CD4-positive, alpha-beta memory T cell (primary cell): ENCODE measurements at regions not wholly inside any gene's neighbourhood (a gene's known extent, or its start where the extent isn't known, plus 50 kb on each side); places are given as distances from the start of the nearest gene placed in this dataset.

Source experiments
- CTCF ChIA-PET: fragments of 350-600 bp; sonication (Branson Sonifier 250); formaldehyde crosslinking; loops from one replicate; lab custom pipeline; 2021; ENCODE audit warnings: inconsistent platforms; ENCODE audit not compliant: partially characterized antibody; lab: Charles Lee
- POLR2A ChIA-PET: fragments of 350-600 bp; sonication (Branson Sonifier 250); formaldehyde crosslinking; loops from one replicate; lab custom pipeline; 2021; ENCODE audit not compliant: partially characterized antibody; lab: Charles Lee
- DNase-seq, 5 donors: peaks; one replicate each; pipeline versions ENCODE4 v3.0.0 to v3.0.0-alpha.2; 2020 to 2022; ENCODE audit warnings: mixed read lengths in 1 of 5
- H3K27ac ChIP-seq: one replicate; pipeline ENCODE4 v1.7.0; 2013; ENCODE audit warnings: low read depth, low read length
- H3K27me3 ChIP-seq: 2 replicates; pipeline ENCODE4 v1.7.0; 2013; ENCODE audit warnings: mild to moderate bottlenecking, low read length, moderate library complexity; ENCODE audit not compliant: insufficient read depth
- H3K36me3 ChIP-seq: 2 replicates; pipeline ENCODE4 v1.7.0; 2013; ENCODE audit warnings: mild to moderate bottlenecking, low read length, moderate library complexity; ENCODE audit not compliant: insufficient read depth
- H3K4me1 ChIP-seq: 2 replicates; pipeline ENCODE4 v1.7.0; 2013; ENCODE audit warnings: mild to moderate bottlenecking, low read length, moderate library complexity; ENCODE audit not compliant: insufficient read depth
- H3K4me3 ChIP-seq, 2 donors: one replicate each; pipeline ENCODE4 v1.7.0; 2013; ENCODE audit warnings: low read length in 2 of 2, mild to moderate bottlenecking in 1 of 2
- H3K9me3 ChIP-seq, 2 donors: one replicate each; pipeline ENCODE4 v1.7.0; 2013; ENCODE audit warnings: low read length in 2 of 2, control low read depth in 1 of 2; ENCODE audit not compliant: control insufficient read depth in 1 of 2
- H3K27ac Mint-ChIP-seq, 7 donors: one replicate each; pipeline ENCODE4 v1.8.0; 2020 to 2021; ENCODE audit warnings: mixed read lengths in 7 of 7, mild to moderate bottlenecking in 6 of 7, inconsistent platforms in 3 of 7, moderate library complexity in 3 of 7
- H3K27me3 Mint-ChIP-seq, 2 donors: one replicate each; pipeline ENCODE4 v1.8.0; 2020 to 2021; ENCODE audit warnings: mixed read lengths in 2 of 2
- H3K36me3 Mint-ChIP-seq, 2 donors: one replicate each; pipeline ENCODE4 v1.8.0; 2020 to 2021; ENCODE audit warnings: mixed read lengths in 2 of 2, inconsistent platforms in 1 of 2, mild to moderate bottlenecking in 1 of 2
- H3K4me1 Mint-ChIP-seq, 4 donors: one replicate each; pipeline ENCODE4 v1.8.0; 2020 to 2021; ENCODE audit warnings: mixed read lengths in 4 of 4, mild to moderate bottlenecking in 1 of 4
- H3K4me3 Mint-ChIP-seq, 8 donors: one replicate each; pipeline ENCODE4 v1.8.0; 2020 to 2021; ENCODE audit warnings: mixed read lengths in 8 of 8, mild to moderate bottlenecking in 7 of 8, moderate library complexity in 6 of 8, inconsistent platforms in 3 of 8
- H3K9me3 Mint-ChIP-seq, 8 donors: one replicate each; pipeline ENCODE4 v1.8.0; 2020 to 2021; ENCODE audit warnings: mixed read lengths in 8 of 8, mild to moderate bottlenecking in 5 of 8, inconsistent platforms in 3 of 8, moderate library complexity in 1 of 8
- intact Hi-C: fragments of 100-400 bp; cut with micrococcal nuclease; formaldehyde crosslinking; loops from one replicate; pipeline ENCODE4 v1.15.1; 2023

DNA sequence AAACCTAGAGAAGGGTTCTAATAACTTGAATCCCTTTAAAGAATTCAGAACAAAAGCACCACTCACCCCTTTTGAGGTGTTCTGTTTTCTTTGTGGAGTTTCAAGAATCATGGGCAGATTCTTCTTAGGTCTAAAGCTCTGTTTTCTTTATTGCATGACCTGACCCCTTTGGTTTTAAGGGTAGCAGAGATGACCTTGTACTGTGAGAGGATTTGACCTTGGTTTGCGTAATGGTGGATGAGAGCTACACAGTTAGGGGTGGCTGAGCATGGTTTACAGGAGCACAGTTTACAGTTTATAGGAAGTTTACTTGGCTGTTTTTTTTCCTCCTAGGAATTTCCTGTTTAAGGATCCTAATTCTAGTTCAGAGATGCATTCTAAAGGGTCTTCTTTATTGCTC, 1095.6 kb upstream of the NRXN1 start:
- Histone ChIP-seq H3K4me1 (no peaks in the 10 kb centered on the region), H3K36me3 (no peaks in the 10 kb centered on the region), H3K27ac (no peak overlapping the region), H3K27me3 (no peaks in the 10 kb centered on the region), H3K4me3 (no peak overlapping the region), H3K9me3 (no peaks in the 10 kb centered on the region)
- Mint-ChIP-seq H3K36me3 (no peaks in the 10 kb centered on the region), H3K27ac (no peak overlapping the region), H3K4me3 (no peak overlapping the region), H3K27me3 (no peaks in the 10 kb centered on the region), H3K9me3 (peaks cover 0 to 18% (median 6%) of the 10 kb centered on the region in 8 donors), H3K4me1 (no peaks in the 10 kb centered on the region)
- DNase-seq, result no peak
- POLR2A ChIA-PET, result no interaction called here
- intact Hi-C loops, result no loop called here
- CTCF ChIA-PET, result no interaction called here

DNA sequence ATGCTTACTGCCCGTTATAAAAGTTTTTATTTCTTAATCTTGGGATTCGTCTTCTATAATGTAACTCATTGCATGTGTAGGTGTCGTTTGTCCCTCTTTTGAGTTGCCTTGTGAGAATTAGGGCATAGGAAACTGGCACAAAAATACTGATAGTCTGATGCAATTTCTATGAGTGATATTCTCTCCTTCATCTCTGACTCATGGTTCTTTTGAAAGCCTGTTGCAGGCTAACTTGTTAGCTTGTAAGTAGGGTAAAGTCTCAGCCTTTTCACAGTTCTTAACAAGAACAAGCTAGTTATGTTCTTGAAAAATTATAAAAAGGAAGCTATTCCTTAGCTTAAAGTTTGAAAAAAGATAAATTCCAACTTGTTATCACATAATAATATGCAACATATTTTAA, 1085.4 kb upstream of the NRXN1 start:
- no peaks in the 10 kb centered on the region for H3K36me3 Mint-ChIP-seq
- Histone ChIP-seq H3K4me1 (no peaks in the 10 kb centered on the region), H3K9me3 (no peaks in the 10 kb centered on the region), H3K27ac (no peak overlapping the region), H3K27me3 (no peaks in the 10 kb centered on the region), H3K36me3 (no peaks in the 10 kb centered on the region), H3K4me3 (no peak overlapping the region)
- no peaks in the 10 kb centered on the region for H3K27me3 Mint-ChIP-seq
- H3K4me3 Mint-ChIP-seq, result no peak overlapping the region
- H3K9me3 Mint-ChIP-seq, result peaks cover 0 to 6% (median under 1%) of the 10 kb centered on the region in 8 donors
- H3K4me1 Mint-ChIP-seq, result no peaks in the 10 kb centered on the region
- ChIA-PET CTCF (no interaction called here), POLR2A (no interaction called here)
- DNase-seq, result no peak
- intact Hi-C loops, result no loop called here
- no peak overlapping the region for H3K27ac Mint-ChIP-seq

DNA sequence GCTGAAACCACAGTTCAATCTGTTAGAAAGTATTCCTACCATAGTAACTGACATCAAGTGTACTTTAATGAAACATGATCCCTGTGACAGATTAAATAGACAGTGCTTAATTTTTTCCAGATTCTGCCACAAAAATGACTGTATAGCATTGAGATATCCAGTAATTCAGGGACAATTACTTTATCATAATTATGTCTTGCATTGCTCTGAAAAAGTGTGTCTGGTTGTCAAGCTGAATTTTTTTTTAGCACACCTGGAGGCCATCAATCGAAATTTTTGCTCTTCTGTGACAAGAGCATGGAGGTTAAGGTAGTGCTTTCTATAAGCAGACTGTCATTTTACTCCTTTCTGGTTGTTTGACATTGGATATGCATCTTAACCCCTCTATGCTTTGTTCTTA, 1083.8 kb upstream of the NRXN1 start:
- Mint-ChIP-seq H3K4me1 (no peaks in the 10 kb centered on the region), H3K27ac (no peak overlapping the region), H3K36me3 (no peaks in the 10 kb centered on the region), H3K9me3 (peaks cover 0 to 11% (median 3%) of the 10 kb centered on the region in 8 donors), H3K27me3 (no peaks in the 10 kb centered on the region), H3K4me3 (no peak overlapping the region)
- H3K27me3 ChIP-seq, result no peaks in the 10 kb centered on the region
- no peaks in the 10 kb centered on the region for H3K9me3 ChIP-seq
- no peaks in the 10 kb centered on the region for H3K4me1 ChIP-seq
- H3K27ac ChIP-seq, result no peak overlapping the region
- DNase-seq, result no peak
- no peaks in the 10 kb centered on the region for H3K36me3 ChIP-seq
- CTCF ChIA-PET, result no interaction called here
- POLR2A ChIA-PET, result no interaction called here
- no peak overlapping the region for H3K4me3 ChIP-seq
- intact Hi-C loops, result no loop called here

DNA sequence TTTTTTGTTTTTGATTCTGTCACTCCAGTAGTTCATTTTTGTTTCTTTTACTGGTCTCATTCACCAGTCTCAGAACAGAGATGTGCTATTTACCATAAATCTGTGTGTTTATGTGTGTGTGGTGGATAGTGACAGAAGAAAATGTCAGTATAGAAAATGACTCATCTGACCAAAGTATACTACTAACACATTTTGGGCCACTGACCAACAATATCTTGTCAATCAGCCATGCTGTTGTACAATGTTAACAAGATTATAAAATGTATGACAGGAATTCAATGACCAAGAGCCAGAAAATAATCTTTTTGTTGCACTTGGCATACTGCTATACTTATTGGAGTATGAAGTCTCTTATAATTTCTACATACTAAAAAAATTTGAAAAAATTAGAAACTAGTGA, 1081.4 kb upstream of the NRXN1 start:
- H3K36me3 ChIP-seq, result no peaks in the 10 kb centered on the region
- H3K9me3 ChIP-seq, result no peaks in the 10 kb centered on the region
- no peaks in the 10 kb centered on the region for H3K4me1 ChIP-seq
- H3K27ac ChIP-seq, result no peak overlapping the region
- POLR2A ChIA-PET, result no interaction called here
- Mint-ChIP-seq H3K9me3 (peaks cover 0 to 11% (median 1%) of the 10 kb centered on the region in 8 donors), H3K4me3 (no peak overlapping the region), H3K27ac (no peak overlapping the region), H3K27me3 (no peaks in the 10 kb centered on the region), H3K4me1 (no peaks in the 10 kb centered on the region), H3K36me3 (no peaks in the 10 kb centered on the region)
- CTCF ChIA-PET, result no interaction called here
- intact Hi-C loops, result no loop called here
- H3K4me3 ChIP-seq, result no peak overlapping the region
- no peaks in the 10 kb centered on the region for H3K27me3 ChIP-seq
- DNase-seq, result no peak

DNA sequence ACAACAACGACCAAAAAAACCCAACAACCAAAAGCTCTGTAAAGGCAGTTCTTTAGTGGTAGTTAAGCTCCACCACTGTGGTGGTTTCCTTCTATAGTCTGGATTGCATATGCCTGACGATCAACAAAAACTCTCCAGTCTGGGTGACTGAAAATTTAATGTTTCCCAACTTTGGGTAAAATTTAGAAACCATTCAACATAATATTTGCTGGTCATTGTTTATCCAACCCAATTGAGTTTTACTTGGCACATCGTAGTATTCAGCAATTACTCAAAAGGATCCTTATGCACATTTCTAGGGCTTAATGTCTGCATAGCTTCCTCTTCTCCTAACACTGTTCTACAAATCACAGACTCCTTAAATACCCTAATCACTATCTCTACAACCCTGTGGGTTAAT, 1080.2 kb upstream of the NRXN1 start:
- no peaks in the 10 kb centered on the region for H3K27me3 Mint-ChIP-seq
- H3K4me3 Mint-ChIP-seq, result no peak overlapping the region
- Histone ChIP-seq H3K27ac (no peak overlapping the region), H3K4me3 (no peak overlapping the region), H3K27me3 (no peaks in the 10 kb centered on the region), H3K4me1 (no peaks in the 10 kb centered on the region), H3K9me3 (no peaks in the 10 kb centered on the region), H3K36me3 (no peaks in the 10 kb centered on the region)
- intact Hi-C loops, result no loop called here
- no peak for DNase-seq
- no peak overlapping the region for H3K27ac Mint-ChIP-seq
- H3K4me1 Mint-ChIP-seq, result no peaks in the 10 kb centered on the region
- H3K36me3 Mint-ChIP-seq, result no peaks in the 10 kb centered on the region
- ChIA-PET CTCF (no interaction called here), POLR2A (no interaction called here)
- peaks cover 0 to 11% (median 2%) of the 10 kb centered on the region in 8 donors for H3K9me3 Mint-ChIP-seq

DNA sequence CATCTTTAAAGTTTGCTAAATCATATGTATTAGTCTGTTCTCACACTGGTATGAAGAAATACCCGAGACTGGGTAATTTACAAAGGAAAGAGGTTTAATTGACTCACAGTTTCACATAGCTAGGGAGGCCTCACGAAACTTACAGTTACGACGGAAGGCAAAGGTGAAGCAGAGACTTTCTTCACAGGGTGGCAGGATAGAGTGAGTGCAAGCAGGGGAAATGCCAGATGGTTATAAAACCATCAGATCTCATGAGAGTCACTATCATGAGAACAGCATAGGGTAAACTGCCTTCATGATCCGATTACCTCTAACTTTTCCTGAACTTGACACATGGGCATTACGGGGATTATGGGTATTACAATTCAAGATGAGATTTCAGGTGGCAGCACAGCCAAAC, 1075.2 kb upstream of the NRXN1 start:
- Histone ChIP-seq H3K27ac (no peak overlapping the region), H3K4me1 (no peaks in the 10 kb centered on the region), H3K27me3 (no peaks in the 10 kb centered on the region), H3K36me3 (no peaks in the 10 kb centered on the region), H3K4me3 (no peak overlapping the region), H3K9me3 (no peaks in the 10 kb centered on the region)
- Mint-ChIP-seq H3K4me1 (no peaks in the 10 kb centered on the region), H3K27ac (no peak overlapping the region), H3K27me3 (no peaks in the 10 kb centered on the region), H3K9me3 (peaks cover 0 to 13% (median 3%) of the 10 kb centered on the region in 8 donors), H3K36me3 (no peaks in the 10 kb centered on the region), H3K4me3 (no peak overlapping the region)
- intact Hi-C loops, result no loop called here
- no peak for DNase-seq
- CTCF ChIA-PET, result no interaction called here
- POLR2A ChIA-PET, result no interaction called here

DNA sequence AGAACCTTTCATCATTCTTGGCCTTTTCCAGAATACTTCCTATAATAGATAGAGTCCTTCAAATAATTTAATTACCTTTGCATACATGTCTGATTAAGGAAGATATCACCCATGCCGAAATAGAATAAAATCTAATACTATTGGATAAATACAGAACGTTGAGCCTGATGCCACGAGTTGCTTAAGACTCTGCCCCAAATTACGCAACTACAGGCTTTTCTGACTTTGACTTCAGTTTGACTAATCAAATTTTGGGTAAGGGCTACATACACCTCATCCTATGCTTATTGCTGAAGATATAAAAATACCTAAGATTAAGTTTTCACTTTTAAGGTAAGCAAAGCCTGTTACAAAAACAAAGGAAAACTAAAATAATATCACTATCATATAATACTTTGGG, 1065.1 kb upstream of the NRXN1 start:
- H3K4me3 Mint-ChIP-seq, result no peak overlapping the region
- H3K27me3 Mint-ChIP-seq, result no peaks in the 10 kb centered on the region
- Histone ChIP-seq H3K4me1 (no peaks in the 10 kb centered on the region), H3K4me3 (no peak overlapping the region), H3K27ac (no peak overlapping the region), H3K27me3 (no peaks in the 10 kb centered on the region), H3K9me3 (no peaks in the 10 kb centered on the region), H3K36me3 (no peaks in the 10 kb centered on the region)
- no peaks in the 10 kb centered on the region for H3K36me3 Mint-ChIP-seq
- ChIA-PET CTCF (no interaction called here), POLR2A (no interaction called here)
- H3K27ac Mint-ChIP-seq, result no peak overlapping the region
- no peak for DNase-seq
- H3K9me3 Mint-ChIP-seq, result peaks cover 0 to 7% (median 1%) of the 10 kb centered on the region in 8 donors
- intact Hi-C loops, result no loop called here
- no peaks in the 10 kb centered on the region for H3K4me1 Mint-ChIP-seq

DNA sequence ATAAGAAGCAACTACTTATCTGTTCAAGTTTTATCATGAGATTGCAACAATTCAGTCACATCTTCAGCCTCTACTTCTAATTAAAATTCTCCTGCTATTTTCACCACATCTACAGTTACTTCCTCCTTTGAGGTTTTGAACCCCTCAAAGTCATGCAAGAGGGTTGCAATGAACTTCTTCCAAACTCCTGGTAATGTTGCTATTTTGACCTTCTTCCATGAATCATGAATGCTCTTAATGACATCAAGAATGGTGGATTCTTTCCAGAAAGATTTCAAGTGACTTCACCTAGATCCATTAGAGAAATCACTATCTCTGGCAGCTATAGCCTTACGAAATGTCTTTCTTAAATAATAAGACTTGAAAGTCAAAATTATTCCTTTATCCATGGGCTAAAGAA, 1052.8 kb upstream of the NRXN1 start:
- intact Hi-C loops, result no loop called here
- Mint-ChIP-seq H3K4me1 (no peaks in the 10 kb centered on the region), H3K36me3 (no peaks in the 10 kb centered on the region), H3K27ac (no peak overlapping the region), H3K27me3 (no peaks in the 10 kb centered on the region), H3K9me3 (peaks cover 0 to 4% (median 1%) of the 10 kb centered on the region in 8 donors), H3K4me3 (no peak overlapping the region)
- no peak for DNase-seq
- CTCF ChIA-PET, result no interaction called here
- H3K4me3 ChIP-seq, result no peak overlapping the region
- no peak overlapping the region for H3K27ac ChIP-seq
- H3K36me3 ChIP-seq, result no peaks in the 10 kb centered on the region
- H3K9me3 ChIP-seq, result no peaks in the 10 kb centered on the region
- no peaks in the 10 kb centered on the region for H3K27me3 ChIP-seq
- POLR2A ChIA-PET, result no interaction called here
- H3K4me1 ChIP-seq, result no peaks in the 10 kb centered on the region
